Neural progenitor cell (in vitro differentiated cells): ENCODE measurements at regions not wholly inside any gene's neighbourhood (a gene's known extent, or its start where the extent isn't known, plus 50 kb on each side); places are given as distances from the start of the nearest gene placed in this dataset.

Experiments used
- DNase-seq: peaks from one replicate; pipeline ENCODE4 v3.0.0-alpha.2; 2016; ENCODE audit warnings: low spot score
- H2AFZ ChIP-seq: fragments of 200-600 bp; sonication (generic); replicated peaks from 2 replicates; pipeline ENCODE4 v1.6.1; 2016; ENCODE audit warnings: antibody characterized with exemption
- H3F3A ChIP-seq: fragments of 200-600 bp; sonication (generic); 2 replicates; pipeline ENCODE4 v1.6.1; 2016; ENCODE audit warnings: antibody characterized with exemption, low read depth
- H3K27ac ChIP-seq: fragments of 200-600 bp; sonication (generic); 2 replicates; pipeline ENCODE4 v1.5.1; 2016; ENCODE audit warnings: mild to moderate bottlenecking
- H3K27me3 ChIP-seq: fragments of 200-600 bp; sonication (generic); 2 replicates; pipeline ENCODE4 v1.6.1; 2016; ENCODE audit warnings: mild to moderate bottlenecking, moderate library complexity
- H3K36me3 ChIP-seq: fragments of 200-600 bp; sonication (generic); 2 replicates; pipeline ENCODE4 v1.5.1; 2016
- H3K4me1 ChIP-seq: fragments of 200-600 bp; sonication (generic); 2 replicates; pipeline ENCODE4 v1.6.1; 2016; ENCODE audit warnings: mixed run types
- H3K4me2 ChIP-seq: fragments of 200-600 bp; sonication (generic); 2 replicates; pipeline ENCODE4 v1.6.1; 2016
- H3K4me3 ChIP-seq: fragments of 200-600 bp; sonication (generic); 2 replicates; pipeline ENCODE4 v1.5.1; 2016
- H3K79me2 ChIP-seq: fragments of 200-600 bp; sonication (generic); 2 replicates; pipeline ENCODE4 v1.6.1; 2016; ENCODE audit warnings: low read depth
- H3K9ac ChIP-seq: fragments of 200-600 bp; sonication (generic); 2 replicates; pipeline ENCODE4 v1.6.1; 2016
- H3K9me3 ChIP-seq: fragments of 200-600 bp; sonication (generic); 2 replicates; pipeline ENCODE4 v1.5.1; 2016; ENCODE audit warnings: low read depth
- H4K20me1 ChIP-seq: fragments of 200-600 bp; sonication (generic); 2 replicates; pipeline ENCODE4 v1.6.1; 2016; ENCODE audit warnings: low read depth
- H3K27ac Mint-ChIP-seq: 3 replicates; pipeline ENCODE4 v1.8.0; 2021; ENCODE audit warnings: mixed read lengths
- H3K27me3 Mint-ChIP-seq: 2 replicates; pipeline ENCODE4 v1.8.0; 2022; ENCODE audit warnings: low read depth, mild to moderate bottlenecking, inconsistent platforms, moderate library complexity, mixed read lengths; ENCODE audit not compliant: insufficient read depth
- H3K36me3 Mint-ChIP-seq: 3 replicates; pipeline ENCODE4 v1.8.0; 2021; ENCODE audit warnings: mixed read lengths
- H3K4me1 Mint-ChIP-seq: 3 replicates; pipeline ENCODE4 v1.8.0; 2021; ENCODE audit warnings: mixed read lengths
- H3K4me3 Mint-ChIP-seq: 3 replicates; pipeline ENCODE4 v1.8.0; 2021; ENCODE audit warnings: mild to moderate bottlenecking, moderate library complexity, mixed read lengths
- H3K9me3 Mint-ChIP-seq: 3 replicates; pipeline ENCODE4 v1.8.0; 2020; ENCODE audit warnings: mixed read lengths
- CTCF ChIP-seq: fragments of 200-600 bp; sonication (generic); IDR thresholded peaks from 2 replicates; pipeline ENCODE4 v1.5.1; 2017; ENCODE audit warnings: antibody characterized with exemption, mild to moderate bottlenecking
- EZH2 ChIP-seq: fragments of 200-600 bp; sonication (generic); IDR thresholded peaks from 2 replicates; pipeline ENCODE4 v1.6.1; 2017; ENCODE audit warnings: antibody characterized with exemption, mild to moderate bottlenecking, moderate library complexity
- EZH2phosphoT487 ChIP-seq: fragments of 200-600 bp; sonication (generic); IDR thresholded peaks from 2 replicates; pipeline ENCODE4 v1.6.1; 2017; ENCODE audit warnings: antibody characterized with exemption

GRCh38 chrX:39194673-39195072 is 393.4 kb downstream of the MID1IP1 start:
- H3K9me3 ChIP-seq, result peaks cover 3% of the 10 kb centered on the region

GRCh38 chrX:39195156-39195555 is 393.9 kb downstream of the MID1IP1 start:
- no peak for DNase-seq
- Histone ChIP-seq H2AFZ (peak overlapping the region; percentile 26), H3F3A (no peaks in the 10 kb centered on the region), H3K27me3 (no peaks in the 10 kb centered on the region), H3K9me3 (peaks cover 3% of the 10 kb centered on the region), H3K9ac (no peak overlapping the region), H3K4me1 (no peaks in the 10 kb centered on the region), H3K4me3 (no peak overlapping the region), H3K27ac (no peak overlapping the region), H4K20me1 (no peaks in the 10 kb centered on the region), H3K79me2 (no peaks in the 10 kb centered on the region), H3K4me2 (no peak overlapping the region), H3K36me3 (no peaks in the 10 kb centered on the region)
- Mint-ChIP-seq H3K9me3 (no peaks in the 10 kb centered on the region), H3K4me3 (peak overlapping the region; percentile 24), H3K36me3 (no peaks in the 10 kb centered on the region), H3K27ac (no peak overlapping the region), H3K27me3 (peaks cover 6% of the 10 kb centered on the region), H3K4me1 (peaks cover 17% of the 10 kb centered on the region)
- TF ChIP-seq CTCF (no peak), EZH2phosphoT487 (no peak), EZH2 (no peak)

More at GRCh38 chrX:39194673-39195072, 393.4 kb downstream of the MID1IP1 start:
- H3K4me3 ChIP-seq, result no peak overlapping the region
- H3K4me2 ChIP-seq, result no peak overlapping the region
- Mint-ChIP-seq H3K9me3 (no peaks in the 10 kb centered on the region), H3K27me3 (peaks cover 6% of the 10 kb centered on the region), H3K27ac (no peak overlapping the region), H3K36me3 (no peaks in the 10 kb centered on the region), H3K4me3 (no peak overlapping the region), H3K4me1 (peaks cover 17% of the 10 kb centered on the region)
- no peaks in the 10 kb centered on the region for H3K36me3 ChIP-seq
- DNase-seq, result no peak
- H3K27me3 ChIP-seq, result no peaks in the 10 kb centered on the region
- TF ChIP-seq EZH2, result no peak
- no peak for TF ChIP-seq CTCF
- no peak for TF ChIP-seq EZH2phosphoT487
- no peaks in the 10 kb centered on the region for H3K4me1 ChIP-seq
- H3F3A ChIP-seq, result no peaks in the 10 kb centered on the region
- no peaks in the 10 kb centered on the region for H4K20me1 ChIP-seq
- peak overlapping the region; percentile 26 for H2AFZ ChIP-seq
- no peak overlapping the region for H3K27ac ChIP-seq
- no peaks in the 10 kb centered on the region for H3K79me2 ChIP-seq
- no peak overlapping the region for H3K9ac ChIP-seq

GRCh38 chrX:39196192-39197102 is 395.2 kb downstream of the MID1IP1 start:
- Histone ChIP-seq H4K20me1 (no peaks in the 10 kb centered on the region), H3K4me2 (no peak overlapping the region), H3K36me3 (no peaks in the 10 kb centered on the region), H3K27ac (no peak overlapping the region), H3F3A (no peaks in the 10 kb centered on the region), H3K9me3 (peaks cover 3% of the 10 kb centered on the region), H3K4me3 (no peak overlapping the region), H3K9ac (no peak overlapping the region), H3K27me3 (no peaks in the 10 kb centered on the region), H3K4me1 (no peaks in the 10 kb centered on the region), H2AFZ (no peak overlapping the region), H3K79me2 (no peaks in the 10 kb centered on the region)
- Mint-ChIP-seq H3K36me3 (no peaks in the 10 kb centered on the region), H3K4me3 (no peak overlapping the region), H3K27ac (no peak overlapping the region), H3K9me3 (no peaks in the 10 kb centered on the region), H3K4me1 (peaks cover 17% of the 10 kb centered on the region), H3K27me3 (peaks cover 6% of the 10 kb centered on the region)
- DNase-seq, result no peak
- TF ChIP-seq EZH2 (no peak), EZH2phosphoT487 (no peak), CTCF (no peak)
